Neural progenitor cell (in vitro differentiated cells): ENCODE measurements at regions not wholly inside any gene's neighbourhood (a gene's known extent, or its start where the extent isn't known, plus 50 kb on each side); places are given as distances from the start of the nearest gene placed in this dataset.

Experiments used
- EZH2 ChIP-seq: fragments of 200-600 bp; sonication (generic); IDR thresholded peaks from 2 replicates; pipeline ENCODE4 v1.6.1; 2017; ENCODE audit warnings: antibody characterized with exemption, mild to moderate bottlenecking, moderate library complexity
- TF ChIP-seq, protein P1 (sequence below): fragments of 200-600 bp; sonication (generic); IDR thresholded peaks from 2 replicates; pipeline ENCODE4 v1.5.1; 2017; ENCODE audit warnings: antibody characterized with exemption, mild to moderate bottlenecking

DNA sequence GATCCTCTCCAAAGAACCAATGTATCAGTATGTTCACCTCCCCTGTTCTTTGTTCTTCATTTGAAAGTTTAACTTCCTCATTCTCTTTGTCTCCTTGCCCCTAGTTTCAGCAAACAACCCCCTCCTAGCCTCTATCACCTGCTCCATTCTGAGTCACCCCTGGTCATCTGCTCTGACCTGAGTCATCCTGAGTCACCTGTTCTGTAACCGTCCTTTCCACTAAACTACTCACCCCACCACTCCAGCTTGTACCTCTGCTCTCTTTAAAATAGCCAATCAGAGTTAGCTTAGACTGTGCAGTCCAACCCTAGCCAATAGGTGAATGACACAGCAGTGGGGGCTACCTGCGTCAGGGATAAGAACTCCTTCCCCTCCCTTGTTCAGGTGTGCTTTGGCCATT lies 249.8 kb upstream of the AADAT start:
- no peak for TF ChIP-seq EZH2
- TF ChIP-seq, protein P1, sequence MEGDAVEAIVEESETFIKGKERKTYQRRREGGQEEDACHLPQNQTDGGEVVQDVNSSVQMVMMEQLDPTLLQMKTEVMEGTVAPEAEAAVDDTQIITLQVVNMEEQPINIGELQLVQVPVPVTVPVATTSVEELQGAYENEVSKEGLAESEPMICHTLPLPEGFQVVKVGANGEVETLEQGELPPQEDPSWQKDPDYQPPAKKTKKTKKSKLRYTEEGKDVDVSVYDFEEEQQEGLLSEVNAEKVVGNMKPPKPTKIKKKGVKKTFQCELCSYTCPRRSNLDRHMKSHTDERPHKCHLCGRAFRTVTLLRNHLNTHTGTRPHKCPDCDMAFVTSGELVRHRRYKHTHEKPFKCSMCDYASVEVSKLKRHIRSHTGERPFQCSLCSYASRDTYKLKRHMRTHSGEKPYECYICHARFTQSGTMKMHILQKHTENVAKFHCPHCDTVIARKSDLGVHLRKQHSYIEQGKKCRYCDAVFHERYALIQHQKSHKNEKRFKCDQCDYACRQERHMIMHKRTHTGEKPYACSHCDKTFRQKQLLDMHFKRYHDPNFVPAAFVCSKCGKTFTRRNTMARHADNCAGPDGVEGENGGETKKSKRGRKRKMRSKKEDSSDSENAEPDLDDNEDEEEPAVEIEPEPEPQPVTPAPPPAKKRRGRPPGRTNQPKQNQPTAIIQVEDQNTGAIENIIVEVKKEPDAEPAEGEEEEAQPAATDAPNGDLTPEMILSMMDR: no peak
